Keratinocyte (primary cell): ENCODE measurements at regions not wholly inside any gene's neighbourhood (a gene's known extent, or its start where the extent isn't known, plus 50 kb on each side); places are given as distances from the start of the nearest gene placed in this dataset.

Experiments used
- CTCF ChIP-seq, 3 experiments: IDR thresholded peaks in 1 of 3; conservative IDR thresholded peaks in 1 of 3; optimal IDR thresholded peaks in 1 of 3; 2 replicates in 2 of 3; 3 replicates in 1 of 3; pipeline versions ENCODE3 to v1.5.1; 2011; ENCODE audit warnings: low read length in 3 of 3, mild to moderate bottlenecking in 3 of 3, moderate library complexity in 2 of 3, control low read depth in 1 of 3, inconsistent platforms in 1 of 3; ENCODE audit not compliant: insufficient read depth in 2 of 3; ENCODE audit errors: extremely low read depth in 1 of 3
- EZH2 ChIP-seq: IDR thresholded peaks from one replicate; pipeline ENCODE4 v1.6.1; 2012; ENCODE audit warnings: inconsistent platforms, mild to moderate bottlenecking, low read length, moderate library complexity

DNA sequence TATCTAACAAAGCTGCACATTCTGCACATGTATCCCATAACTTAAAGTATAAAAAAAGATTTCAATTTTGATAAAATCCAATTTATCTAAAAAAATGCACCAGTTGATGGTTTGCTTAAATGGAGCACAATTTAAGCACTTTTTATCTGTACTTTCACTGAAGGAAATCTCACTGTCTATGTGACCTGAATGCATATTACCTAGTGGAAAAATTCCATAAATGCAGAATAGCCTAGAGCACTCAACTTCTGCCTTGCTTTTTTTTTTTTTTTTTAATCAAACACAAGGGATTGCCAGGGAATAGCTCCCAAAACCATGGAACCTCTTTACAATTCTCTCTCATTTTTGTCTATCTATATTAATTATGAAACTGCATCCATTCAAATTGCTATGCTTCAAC is 80.4 kb downstream of the RFPL4B start:
- TF ChIP-seq CTCF (optimal IDR thresholded peaks at IDR 0.05 in 1 of 3, IDR thresholded peaks at IDR 0.05 in 1 of 3, conservative IDR thresholded peaks at IDR 0.05 in 1 of 3; ENCODE audit: extremely low read depth in 1 of 3, insufficient read depth in 2 of 3, low read length in 3 of 3): no peak
- no peak for TF ChIP-seq EZH2
